RWPE2 (cell line): ENCODE measurements at regions not wholly inside any gene's neighbourhood (a gene's known extent, or its start where the extent isn't known, plus 50 kb on each side); places are given as distances from the start of the nearest gene placed in this dataset.
"Not testable (repeated sequence)": the region's sequence is repeated elsewhere in the genome, so short reads cannot be mapped to it uniquely, and the experiment has no call there.

Experiments used
- ATAC-seq: fragments of 200-7000 bp; cut with Tn5 transposase; 3 replicates; pipeline ENCODE4 v1.9.1; 2021; ENCODE audit warnings: low read depth
- DNase-seq: peaks from one replicate; pipeline ENCODE4 v3.0.0-alpha.2; 2020; ENCODE audit warnings: low spot score
- H3K27ac ChIP-seq: fragments of 450-650 bp; 2 replicates; pipeline ENCODE4 v1.5.1; 2017; ENCODE audit warnings: mild to moderate bottlenecking; ENCODE audit not compliant: poor library complexity, severe bottlenecking
- H3K27me3 ChIP-seq: fragments of 250-450 bp; sonication (Bioruptor Pico); 2 replicates; pipeline ENCODE4 v1.5.1; 2021; ENCODE audit warnings: mild to moderate bottlenecking, moderate library complexity; ENCODE audit not compliant: insufficient read depth, poor library complexity, severe bottlenecking
- H3K36me3 ChIP-seq: fragments of 250-450 bp; sonication (Bioruptor Pico); 2 replicates; pipeline ENCODE4 v1.5.1; 2020; ENCODE audit warnings: low read depth, mild to moderate bottlenecking, moderate library complexity
- H3K4me1 ChIP-seq: fragments of 250-450 bp; sonication (Bioruptor Pico); 2 replicates; pipeline ENCODE4 v1.5.1; 2021; ENCODE audit warnings: mild to moderate bottlenecking, moderate library complexity; ENCODE audit not compliant: insufficient read depth, poor library complexity, severe bottlenecking
- H3K4me3 ChIP-seq: fragments of 250-450 bp; sonication (Bioruptor Pico); 2 replicates; pipeline ENCODE4 v1.5.1; 2021; ENCODE audit warnings: mild to moderate bottlenecking, moderate library complexity; ENCODE audit not compliant: severe bottlenecking
- H3K9me3 ChIP-seq: fragments of 250-450 bp; sonication (Bioruptor Pico); 2 replicates; pipeline ENCODE4 v1.5.1; 2021; ENCODE audit warnings: mild to moderate bottlenecking, moderate library complexity; ENCODE audit not compliant: severe bottlenecking
- CTCF ChIP-seq: fragments of 450-650 bp; IDR thresholded peaks from one replicate; pipeline ENCODE4 v1.5.1; 2017; ENCODE audit warnings: mild to moderate bottlenecking, moderate library complexity; ENCODE audit not compliant: poor library complexity, severe bottlenecking

GRCh38 chr6:169858935-169859351, 107.5 kb downstream of the ERMARD start:
- H3K27me3 ChIP-seq, result no peaks in the 10 kb centered on the region
- no peak overlapping the region for H3K4me3 ChIP-seq
- H3K4me1 ChIP-seq, result peaks cover 4% of the 10 kb centered on the region
- ATAC-seq (peak; percentile 47; the same call in 2 of the 3 replicates), DNase-seq (no peak)
- H3K9me3 ChIP-seq, result no peaks in the 10 kb centered on the region
- no peak for TF ChIP-seq CTCF
- no peak overlapping the region for H3K27ac ChIP-seq
- H3K36me3 ChIP-seq, result no peaks in the 10 kb centered on the region

GRCh38 chr6:169858293-169858934, 107.0 kb downstream of the ERMARD start:
- no peak for ATAC-seq
- H3K36me3 ChIP-seq, result no peaks in the 10 kb centered on the region
- H3K27ac ChIP-seq, result no peak overlapping the region
- no peaks in the 10 kb centered on the region for H3K9me3 ChIP-seq
- H3K4me3 ChIP-seq, result no peak overlapping the region
- H3K4me1 ChIP-seq, result peaks cover 4% of the 10 kb centered on the region
- no peaks in the 10 kb centered on the region for H3K27me3 ChIP-seq
- no peak for DNase-seq
- TF ChIP-seq CTCF, result no peak

- DNase-seq (no peak), ATAC-seq (no peak)
- Histone ChIP-seq H3K4me1 (peaks cover 1% of the 10 kb centered on the region), H3K27ac (no peak overlapping the region), H3K9me3 (no peaks in the 10 kb centered on the region), H3K4me3 (no peak overlapping the region), H3K27me3 (no peaks in the 10 kb centered on the region), H3K36me3 (no peaks in the 10 kb centered on the region)
- TF ChIP-seq CTCF, result no peak
These were observed 106.2 kb downstream of the ERMARD start for GRCh38 chr6:169857343-169858292.

GRCh38 chr6:169856442-169857342, 105.3 kb downstream of the ERMARD start:
- not testable (repeated sequence) for H3K27me3 ChIP-seq, H3K9me3 ChIP-seq, H3K27ac ChIP-seq, H3K4me3 ChIP-seq, DNase-seq, H3K4me1 ChIP-seq, H3K36me3 ChIP-seq, ATAC-seq

GRCh38 chr6:169854813-169855212, 103.4 kb downstream of the ERMARD start:
- Histone ChIP-seq H3K27me3 (no peaks in the 10 kb centered on the region), H3K36me3 (no peaks in the 10 kb centered on the region), H3K4me1 (peaks cover 8% of the 10 kb centered on the region), H3K4me3 (no peak overlapping the region), H3K9me3 (no peaks in the 10 kb centered on the region), H3K27ac (no peak overlapping the region)
- ATAC-seq (no peak), DNase-seq (no peak)
- TF ChIP-seq CTCF, result no peak
